Vagina (tissue), 2 donors: ENCODE measurements at regions not wholly inside any gene's neighbourhood (a gene's known extent, or its start where the extent isn't known, plus 50 kb on each side); places are given as distances from the start of the nearest gene placed in this dataset.

Source experiments
- CTCF ChIP-seq, 3 experiments: fragments of 450-650 bp in 2 of 3; fragments of 200-600 bp in 1 of 3; sonication (generic) in 1 of 3; IDR thresholded peaks; one replicate each; pipeline ENCODE4 v1.5.1; 2017 to 2019; ENCODE audit warnings: antibody characterized with exemption in 3 of 3, mild to moderate bottlenecking in 2 of 3, moderate library complexity in 2 of 3
- POLR2A ChIP-seq, 2 donors: fragments of 450-650 bp; IDR thresholded peaks; one replicate each; pipeline ENCODE4 v1.6.1; 2017; ENCODE audit warnings: antibody characterized with exemption in 2 of 2, mild to moderate bottlenecking in 2 of 2, moderate library complexity in 2 of 2
- POLR2AphosphoS5 ChIP-seq, 2 donors: sonication (generic); formaldehyde crosslinking; IDR thresholded peaks; one replicate each; pipeline ENCODE4 v1.9.0; 2017; ENCODE audit warnings: antibody characterized with exemption in 2 of 2, mild to moderate bottlenecking in 2 of 2, low read depth in 1 of 2; ENCODE audit not compliant: insufficient read depth in 1 of 2

- TF ChIP-seq POLR2A (IDR thresholded peaks at IDR 0.05), result no peak
- TF ChIP-seq CTCF (IDR thresholded peaks at IDR 0.05), result no peak
- TF ChIP-seq POLR2AphosphoS5 (IDR thresholded peaks at IDR 0.05; ENCODE audit: insufficient read depth in 1 of 2, low read depth in 1 of 2), result no peak
Observed at GRCh38 chr3:6228958-6229683, 631.8 kb upstream of the GRM7 start.
